ENCODE measurements at regions not wholly inside any gene's neighbourhood (a gene's known extent, or its start where the extent isn't known, plus 50 kb on each side); places are given as distances from the start of the nearest gene placed in this dataset.
A peak's percentile ranks its signal among the peaks of the same experiment; 100 is the strongest.

GRCh38 chr14:44785096-44785495 is 176.7 kb downstream of the KLHL28 start:
- H3K27ac Mint-ChIP-seq: no peak overlapping the region
- H3K36me3 Mint-ChIP-seq: no peaks in the 10 kb centered on the region
- peaks cover 4% of the 10 kb centered on the region for H3K9me3 Mint-ChIP-seq
- H3K4me1 Mint-ChIP-seq (ENCODE audit: unreplicated experiment): no peaks in the 10 kb centered on the region
- no peak for TF ChIP-seq CTCF (conservative IDR thresholded peaks at IDR 0.05)
- no peaks in the 10 kb centered on the region for H3K27me3 Mint-ChIP-seq
- DNase-seq (ENCODE audit: extremely low spot score, unreplicated experiment): no peak
- H3K4me3 Mint-ChIP-seq: no peak overlapping the region

GRCh38 chr14:44783901-44784300 is 177.8 kb downstream of the KLHL28 start:
- no peaks in the 10 kb centered on the region for H3K36me3 Mint-ChIP-seq
- peaks cover 4% of the 10 kb centered on the region for H3K9me3 Mint-ChIP-seq
- no peak overlapping the region for H3K27ac Mint-ChIP-seq

GRCh38 chr14:44782775-44783238 is 178.9 kb downstream of the KLHL28 start:
- H3K9me3 Mint-ChIP-seq: peaks cover 4% of the 10 kb centered on the region
- peaks cover 10% of the 10 kb centered on the region for H3K4me1 Mint-ChIP-seq (ENCODE audit: unreplicated experiment)
- H3K27me3 Mint-ChIP-seq: no peaks in the 10 kb centered on the region
- TF ChIP-seq CTCF (conservative IDR thresholded peaks at IDR 0.05): no peak
- no peak overlapping the region for H3K27ac Mint-ChIP-seq
- DNase-seq (ENCODE audit: extremely low spot score, unreplicated experiment): no peak
- no peak overlapping the region for H3K4me3 Mint-ChIP-seq
- no peaks in the 10 kb centered on the region for H3K36me3 Mint-ChIP-seq

More at GRCh38 chr14:44783901-44784300, 177.8 kb downstream of the KLHL28 start:
- Mint-ChIP-seq H3K4me1 (ENCODE audit: unreplicated experiment) (peaks cover 1% of the 10 kb centered on the region), H3K27me3 (no peaks in the 10 kb centered on the region), H3K4me3 (no peak overlapping the region)
- no peak for DNase-seq (ENCODE audit: extremely low spot score, unreplicated experiment)
- no peak for TF ChIP-seq CTCF (conservative IDR thresholded peaks at IDR 0.05)

- no peaks in the 10 kb centered on the region for H3K36me3 Mint-ChIP-seq
- peaks cover 10% of the 10 kb centered on the region for H3K4me1 Mint-ChIP-seq (ENCODE audit: unreplicated experiment)
- H3K27me3 Mint-ChIP-seq: no peaks in the 10 kb centered on the region
- TF ChIP-seq CTCF (conservative IDR thresholded peaks at IDR 0.05): no peak
- no peak overlapping the region for H3K27ac Mint-ChIP-seq
- H3K4me3 Mint-ChIP-seq: no peak overlapping the region
- no peak for DNase-seq (ENCODE audit: extremely low spot score, unreplicated experiment)
- peaks cover 4% of the 10 kb centered on the region for H3K9me3 Mint-ChIP-seq
Observed at GRCh38 chr14:44780989-44781388, 180.8 kb downstream of the KLHL28 start.

GRCh38 chr14:44778604-44779003 is 183.1 kb downstream of the KLHL28 start:
- Mint-ChIP-seq H3K36me3 (no peaks in the 10 kb centered on the region), H3K4me1 (ENCODE audit: unreplicated experiment) (peaks cover 10% of the 10 kb centered on the region), H3K27ac (peak overlapping the region; percentile 43), H3K9me3 (no peaks in the 10 kb centered on the region), H3K4me3 (no peak overlapping the region), H3K27me3 (no peaks in the 10 kb centered on the region)
- no peak for DNase-seq (ENCODE audit: extremely low spot score, unreplicated experiment)
- no peak for TF ChIP-seq CTCF (conservative IDR thresholded peaks at IDR 0.05)

- no peak for TF ChIP-seq CTCF (conservative IDR thresholded peaks at IDR 0.05)
- Mint-ChIP-seq H3K9me3 (peaks cover 4% of the 10 kb centered on the region), H3K4me1 (ENCODE audit: unreplicated experiment) (peaks cover 10% of the 10 kb centered on the region), H3K4me3 (no peak overlapping the region), H3K27ac (no peak overlapping the region), H3K27me3 (no peaks in the 10 kb centered on the region), H3K36me3 (no peaks in the 10 kb centered on the region)
- DNase-seq (ENCODE audit: extremely low spot score, unreplicated experiment): no peak
Observed at GRCh38 chr14:44777584-44777983, 184.2 kb downstream of the KLHL28 start.
